Mammary epithelial cell (primary cell): ENCODE measurements at regions not wholly inside any gene's neighbourhood (a gene's known extent, or its start where the extent isn't known, plus 50 kb on each side); places are given as distances from the start of the nearest gene placed in this dataset.

Experiments used
- CTCF ChIP-seq, 2 donors: IDR thresholded peaks in 1 of 2; conservative IDR thresholded peaks in 1 of 2; 2 replicates each; pipeline ENCODE4 v1.5.1; 2011 to 2012; ENCODE audit warnings: inconsistent platforms in 2 of 2, low read length in 2 of 2, mild to moderate bottlenecking in 2 of 2, control low read depth in 1 of 2, low read depth in 1 of 2; ENCODE audit not compliant: insufficient read depth in 1 of 2; ENCODE audit errors: extremely low read depth in 1 of 2
- EZH2 ChIP-seq: IDR thresholded peaks from 2 replicates; pipeline ENCODE4 v1.6.1; 2012; ENCODE audit warnings: low read length, inconsistent platforms, borderline replicate concordance

GRCh38 chr17:77862890-77863813, 95.4 kb upstream of the TNRC6C start:
- TF ChIP-seq CTCF (conservative IDR thresholded peaks at IDR 0.05 in 1 of 2, IDR thresholded peaks at IDR 0.05 in 1 of 2; ENCODE audit: extremely low read depth in 1 of 2, insufficient read depth in 1 of 2, low read depth in 1 of 2, low read length in 2 of 2), result no peak
- TF ChIP-seq EZH2, result no peak
